Pancreas (tissue), 10 donors: ENCODE measurements at regions not wholly inside any gene's neighbourhood (a gene's known extent, or its start where the extent isn't known, plus 50 kb on each side); places are given as distances from the start of the nearest gene placed in this dataset.

Experiments used
- ATAC-seq, 4 donors: fragments of 200-7000 bp; cut with Tn5 transposase; one replicate each; pipeline versions ENCODE4 v1.8.0 to v1.9.1; 2020; ENCODE audit warnings: mild to moderate bottlenecking in 4 of 4, moderate library complexity in 4 of 4
- DNase-seq, 6 donors: peaks; one replicate each; pipeline ENCODE4 v3.0.0-alpha.2; 2020
- FAIRE-seq: peaks from 2 replicates; lab custom pipeline; 2012; peaks lifted over from hg19 to GRCh38; lab: Jason Lieb, UNC
- H3K27ac ChIP-seq, 4 donors: fragments of 200-600 bp; sonication (generic); 1 replicate in 3 of 4; 2 replicates in 1 of 4; pipeline versions ENCODE4 v1.5.0 to v1.8.0; 2020
- H3K27me3 ChIP-seq, 4 donors: fragments of 200-600 bp; one replicate each; pipeline ENCODE4 v1.8.0; 2021
- H3K36me3 ChIP-seq, 3 donors: fragments of 200-600 bp; sonication (generic) in 1 of 3; one replicate each; pipeline versions ENCODE4 v1.5.0 to v1.8.0; 2020 to 2021
- H3K4me1 ChIP-seq, 3 donors: fragments of 200-600 bp; one replicate each; pipeline ENCODE4 v1.8.0; 2021
- H3K4me3 ChIP-seq, 4 donors: fragments of 200-600 bp; sonication (generic) in 2 of 4; one replicate each; pipeline versions ENCODE4 v1.5.0 to v1.8.0; 2020 to 2021
- H3K9me3 ChIP-seq, 4 donors: fragments of 200-600 bp; one replicate each; pipeline ENCODE4 v1.8.0; 2021
- CTCF ChIP-seq, 4 donors: fragments of 200-600 bp; sonication (generic) in 3 of 4; IDR thresholded peaks; one replicate each; pipeline versions ENCODE4 v1.5.0 to v1.8.0; 2021; ENCODE audit warnings: antibody characterized with exemption in 4 of 4
- WGBS, 2 donors: extraction: QIAGEN DNeasy Blood & Tissue Kit; methylation state at CpG; one replicate each; pipeline ENCODE4 v1.1.7; 2013; 5-methylcytosine and 5-hydroxymethylcytosine counted together
- intact Hi-C, 3 donors: fragments of 100-400 bp; cut with DNase I; formaldehyde crosslinking; loops; one replicate each; pipeline versions ENCODE4 v1.11.1 to v1.14.2; 2022
- donor health status: healthy with polysubstance abuse.
- donor health status: DM: no; HTN: no; CAD: no; lungs with moderate emphysema.
- donor health status: DM: no; HTN: no; CAD: no.
- donor health status: control.
- donor health status: control.
- donor health status: Bipolar disorder and iron deficiency.
- donor health status: DM: yes; HTN: yes; CAD: no.
- donor health status: DM: no; HTN: no; CAD: no.
- donor health status: DM: no; HTN: no; CAD: no.
- donor health status: DM: yes; HTN: yes; CAD: no.

DNA sequence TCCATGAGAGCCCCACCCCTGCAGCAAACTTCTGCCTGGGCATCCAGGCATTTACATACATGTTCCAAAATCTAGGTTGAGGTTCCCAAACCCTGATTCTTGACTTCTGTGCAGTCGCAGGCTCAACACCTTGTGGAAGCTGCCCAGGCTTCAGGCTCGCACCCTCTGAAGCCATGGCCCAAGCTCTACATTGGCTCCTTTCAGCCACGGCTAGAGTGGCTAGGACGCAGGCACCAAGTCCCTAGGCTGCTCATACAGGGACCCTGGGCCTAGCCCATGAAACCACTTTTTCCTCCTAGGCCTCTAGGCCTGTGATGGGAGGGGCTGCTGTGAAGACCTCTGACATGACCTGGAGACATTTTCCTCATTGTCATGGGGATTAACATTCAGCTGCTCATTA is 172.8 kb upstream of the SATB1 start:
- H3K9me3 ChIP-seq: no peaks in the 10 kb centered on the region
- 87 to 88% methylated on average over 4 of the region's 4 CpGs for WGBS, 2 donors
- no peak overlapping the region for H3K4me3 ChIP-seq
- H3K4me1 ChIP-seq: no peaks in the 10 kb centered on the region
- ATAC-seq: no peak
- DNase-seq: no peak
- intact Hi-C loops: no loop called here
- H3K27me3 ChIP-seq: no peaks in the 10 kb centered on the region
- no peak for FAIRE-seq
- no peaks in the 10 kb centered on the region for H3K36me3 ChIP-seq
- no peak overlapping the region for H3K27ac ChIP-seq
- no peak for TF ChIP-seq CTCF (IDR thresholded peaks at IDR 0.05)

GRCh38 chr3:18593231-18593630 is 168.1 kb upstream of the SATB1 start:
- intact Hi-C loops: no loop called here
- 0 to 2% methylated on average over 1 of the region's 1 CpG for WGBS, 2 donors
- Histone ChIP-seq H3K27ac (no peak overlapping the region), H3K4me3 (no peak overlapping the region), H3K4me1 (no peaks in the 10 kb centered on the region), H3K36me3 (no peaks in the 10 kb centered on the region), H3K9me3 (no peaks in the 10 kb centered on the region), H3K27me3 (no peaks in the 10 kb centered on the region)
- DNase-seq: no peak
- no peak for ATAC-seq
- TF ChIP-seq CTCF (IDR thresholded peaks at IDR 0.05): no peak
- FAIRE-seq: no peak

- Histone ChIP-seq H3K9me3 (no peaks in the 10 kb centered on the region), H3K27ac (no peak overlapping the region), H3K4me1 (no peaks in the 10 kb centered on the region), H3K36me3 (no peaks in the 10 kb centered on the region), H3K27me3 (no peaks in the 10 kb centered on the region), H3K4me3 (no peak overlapping the region)
- FAIRE-seq (no peak), DNase-seq (no peak), ATAC-seq (no peak)
- WGBS, 2 donors: 64 to 74% methylated on average over 3 of the region's 3 CpGs
- no peak for TF ChIP-seq CTCF (IDR thresholded peaks at IDR 0.05)
- intact Hi-C loops: no loop called here
Measured at GRCh38 chr3:18591120-18591519, 166.0 kb upstream of the SATB1 start.

DNA sequence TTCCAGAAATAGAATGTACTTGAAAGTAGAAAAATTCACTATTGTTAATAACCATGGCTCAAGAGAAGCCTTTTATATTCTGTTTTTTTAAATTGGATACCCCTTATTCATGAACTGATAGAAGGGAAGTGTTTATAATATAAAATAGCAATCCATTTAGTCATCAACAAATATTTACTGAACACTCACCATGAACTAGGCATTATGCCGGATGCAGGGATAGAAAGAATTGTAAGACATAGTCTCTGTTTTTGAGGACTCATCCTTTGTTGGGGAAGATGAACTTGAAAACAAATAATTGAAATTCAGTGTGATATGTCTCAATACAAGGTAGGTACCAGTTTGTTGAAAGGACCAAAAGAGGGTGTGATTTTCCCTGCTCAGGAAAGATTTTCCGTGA is 160.9 kb upstream of the SATB1 start:
- ATAC-seq (no peak), FAIRE-seq (no peak), DNase-seq (no peak)
- Histone ChIP-seq H3K27me3 (no peaks in the 10 kb centered on the region), H3K4me3 (no peak overlapping the region), H3K4me1 (no peaks in the 10 kb centered on the region), H3K36me3 (no peaks in the 10 kb centered on the region), H3K9me3 (peaks cover 0 to 2% (median 0%) of the 10 kb centered on the region in 4 donors), H3K27ac (no peak overlapping the region)
- WGBS, 2 donors: 63 to 82% methylated on average over 2 of the region's 2 CpGs
- intact Hi-C loops: no loop called here
- TF ChIP-seq CTCF (IDR thresholded peaks at IDR 0.05): no peak

GRCh38 chr3:18585004-18585968 is 160.1 kb upstream of the SATB1 start:
- TF ChIP-seq CTCF (IDR thresholded peaks at IDR 0.05): no peak
- intact Hi-C loops: no loop called here
- FAIRE-seq (no peak), DNase-seq (no peak), ATAC-seq (no peak)
- no peaks in the 10 kb centered on the region for H3K4me1 ChIP-seq
- WGBS, 2 donors: 92 to 100% methylated on average over 1 of the region's 1 CpG
- H3K9me3 ChIP-seq: peaks cover 0 to 2% (median 0%) of the 10 kb centered on the region in 4 donors
- H3K36me3 ChIP-seq: no peaks in the 10 kb centered on the region
- H3K27ac ChIP-seq: no peak overlapping the region
- H3K27me3 ChIP-seq: no peaks in the 10 kb centered on the region
- no peak overlapping the region for H3K4me3 ChIP-seq
